Cardiac fibroblast (primary cell): ENCODE measurements at regions not wholly inside any gene's neighbourhood (a gene's known extent, or its start where the extent isn't known, plus 50 kb on each side); places are given as distances from the start of the nearest gene placed in this dataset.

Experiments
- DNase-seq, 2 donors: peaks; one replicate each; pipeline versions ENCODE4 v3.0.0 to v3.0.0-alpha.2; 2010; ENCODE audit warnings: low read depth in 2 of 2
- H3K4me3 ChIP-seq, 2 donors: replicated peaks in 1 of 2; 1 replicate in 1 of 2; 2 replicates in 1 of 2; pipeline ENCODE4 v1.5.1; 2011; ENCODE audit warnings: low read depth in 2 of 2, low read length in 2 of 2, mild to moderate bottlenecking in 2 of 2, moderate library complexity in 1 of 2
- CTCF ChIP-seq: IDR thresholded peaks from one replicate; pipeline ENCODE4 v1.5.1; 2011; ENCODE audit warnings: low read depth, mild to moderate bottlenecking, low read length, inconsistent platforms

DNA sequence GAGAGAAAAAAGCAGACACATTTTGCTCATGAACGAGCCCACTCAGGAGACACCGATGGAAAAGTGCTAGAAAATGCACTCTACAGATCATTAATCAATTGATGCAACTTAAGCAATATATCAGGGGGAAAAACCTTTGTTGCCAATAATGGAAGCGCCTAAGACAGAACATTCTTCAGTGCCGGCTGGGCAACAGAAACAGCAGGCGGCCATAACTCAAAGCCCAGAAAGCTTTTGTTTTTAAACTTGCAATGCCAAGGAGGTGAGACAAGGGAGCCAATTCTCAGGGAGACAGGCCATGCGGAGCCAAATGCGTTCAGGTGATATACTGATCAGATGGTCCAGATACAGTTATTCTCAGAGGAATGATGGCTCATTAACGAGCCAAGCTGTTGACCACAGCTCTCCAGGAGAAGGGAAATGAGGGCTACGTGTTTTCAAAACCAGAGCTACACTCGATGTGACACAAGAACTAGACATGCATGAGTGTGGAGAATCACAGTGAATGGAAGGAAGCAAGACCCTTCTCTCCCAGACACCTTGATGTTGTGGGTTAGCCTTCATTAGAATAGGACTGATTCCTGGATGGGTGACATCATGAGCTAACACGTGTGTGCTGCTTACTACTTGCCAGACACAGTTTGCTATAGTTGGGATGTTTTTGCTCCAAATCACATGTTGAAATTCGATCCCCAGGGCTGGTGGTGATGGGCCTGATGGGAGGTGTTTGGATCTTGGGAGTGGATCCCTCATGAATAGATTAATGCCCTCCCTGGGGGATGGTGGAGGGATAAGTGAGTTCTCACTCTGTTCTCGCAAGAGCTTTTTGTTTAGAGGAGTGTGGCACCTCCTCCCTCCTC, 79.1 kb upstream of the KCNMA1 start:
- TF ChIP-seq CTCF, result no peak
- peak in 1 of 2 donors; percentile 34 for DNase-seq
- H3K4me3 ChIP-seq, result no peak overlapping the region

DNA sequence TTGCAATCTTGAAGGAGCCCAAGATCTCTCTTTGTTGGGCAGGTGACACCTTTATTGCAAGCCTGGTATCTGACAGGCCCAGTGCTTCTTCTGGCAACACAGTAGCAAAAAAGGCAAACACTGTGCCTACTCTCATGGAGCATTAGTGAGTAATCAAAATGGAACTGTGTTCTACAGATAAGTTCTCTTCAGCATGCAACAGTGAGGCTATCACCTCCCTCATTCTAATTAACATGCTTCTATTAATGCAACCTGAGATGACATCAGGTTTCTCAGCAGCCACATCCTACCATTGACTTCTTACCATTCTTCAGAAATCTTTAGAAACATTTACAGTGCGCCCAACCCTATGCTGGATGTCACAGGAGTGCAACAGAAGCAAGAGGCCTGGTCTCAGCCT, 77.9 kb upstream of the KCNMA1 start:
- no peak for DNase-seq
- TF ChIP-seq CTCF, result no peak
- H3K4me3 ChIP-seq, result no peak overlapping the region

DNA sequence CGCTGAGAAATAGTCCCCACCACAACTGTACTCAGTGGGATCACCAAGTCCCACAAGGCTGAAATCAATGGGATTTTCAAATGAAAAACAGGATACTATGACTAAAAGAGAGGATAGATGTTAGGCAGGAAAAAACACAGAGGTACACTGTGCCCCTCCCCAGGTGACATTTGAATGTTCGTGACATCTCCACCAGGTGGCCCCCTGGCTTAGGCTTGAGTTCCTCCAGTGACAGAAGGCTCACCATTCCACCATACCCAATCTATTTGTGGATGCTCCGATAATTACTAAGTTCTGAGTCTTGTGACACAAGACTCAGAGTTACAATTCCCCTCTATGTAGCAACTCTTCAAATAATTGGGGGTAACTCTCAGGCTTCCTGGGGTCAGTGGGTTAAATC, 77.5 kb upstream of the KCNMA1 start:
- no peak overlapping the region for H3K4me3 ChIP-seq
- DNase-seq, result no peak
- peak; percentile 21 for TF ChIP-seq CTCF

- DNase-seq, result no peak
- no peak overlapping the region for H3K4me3 ChIP-seq
- no peak for TF ChIP-seq CTCF
These were observed 76.1 kb upstream of the KCNMA1 start for GRCh38 chr10:77713521-77714280.

- H3K4me3 ChIP-seq, result no peak overlapping the region
- no peak for TF ChIP-seq CTCF
- DNase-seq, result no peak
These were observed 74.6 kb upstream of the KCNMA1 start for GRCh38 chr10:77712207-77712606.

DNA sequence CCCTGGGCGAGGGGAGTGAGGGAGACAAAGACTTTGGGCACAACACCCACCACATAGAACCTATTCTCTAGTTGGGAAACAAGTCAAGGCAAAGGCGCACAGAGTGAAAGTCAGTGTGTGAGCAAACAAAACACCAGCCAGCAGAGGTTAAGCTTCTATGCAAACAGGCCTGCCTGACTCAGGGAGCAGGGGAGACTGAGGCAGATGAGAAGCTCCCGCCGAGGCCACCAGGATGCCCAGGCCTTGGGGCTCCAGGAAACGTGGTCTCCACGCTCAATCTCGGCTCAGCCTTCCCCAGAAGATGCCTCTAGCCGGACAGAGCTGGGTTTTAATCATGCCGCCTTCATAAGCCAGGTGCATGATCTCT, 74.1 kb upstream of the KCNMA1 start:
- H3K4me3 ChIP-seq, result no peak overlapping the region
- DNase-seq, result no peak
- TF ChIP-seq CTCF, result no peak
